GM19467 (cell line): ENCODE measurements at regions not wholly inside any gene's neighbourhood (a gene's known extent, or its start where the extent isn't known, plus 50 kb on each side); places are given as distances from the start of the nearest gene placed in this dataset.
"Not testable (repeated sequence)": the region's sequence is repeated elsewhere in the genome, so short reads cannot be mapped to it uniquely, and the experiment has no call there.

Experiments
- ATAC-seq: cut with Tn5 transposase; IDR thresholded peaks from one replicate; pipeline ENCODE4 v1.9.1; 2021; ENCODE audit warnings: mild to moderate bottlenecking, moderate library complexity; ENCODE audit not compliant: unreplicated experiment

- ATAC-seq = no peak
Observed at GRCh38 chr2:51778806-51779205, 746.9 kb upstream of the NRXN1 start.

DNA sequence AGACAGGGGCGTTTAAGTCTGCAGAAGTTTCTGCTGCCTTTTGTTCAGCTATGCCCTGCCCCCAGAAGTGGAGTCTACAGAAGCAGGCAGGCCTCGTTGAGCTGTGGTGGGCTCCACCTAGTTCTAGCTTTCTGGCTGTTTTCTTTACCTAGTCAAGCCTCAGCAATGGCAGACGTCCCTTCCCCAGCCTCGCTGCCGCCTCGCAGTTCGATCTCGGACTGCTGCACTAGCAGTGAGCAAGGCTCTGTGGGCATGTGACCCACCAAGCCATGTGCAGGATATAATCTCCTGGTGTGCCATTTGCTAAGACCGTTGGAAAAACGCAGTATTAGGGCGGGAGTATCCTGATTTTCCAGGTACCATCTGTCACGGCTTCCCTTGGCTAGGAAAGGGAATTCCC lies 742.7 kb upstream of the NRXN1 start:
- not testable (repeated sequence) for ATAC-seq

DNA sequence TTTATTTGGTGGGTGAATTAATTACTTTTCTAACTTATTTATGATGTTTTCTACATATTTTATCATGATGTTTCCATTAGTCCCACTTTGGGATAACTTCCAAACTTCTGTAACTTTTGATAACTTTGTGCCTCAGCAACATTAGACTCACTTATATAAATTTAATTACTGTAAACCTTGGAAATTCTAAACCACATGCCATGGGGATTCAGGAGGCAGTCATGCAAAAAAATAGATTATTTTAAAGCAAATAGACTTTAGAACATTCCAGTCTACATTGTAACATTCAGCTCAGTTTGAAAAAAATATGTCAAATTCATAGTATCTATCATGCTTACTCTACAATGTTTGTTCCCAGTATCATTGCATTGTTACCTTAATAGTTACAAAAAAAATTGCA lies 728.5 kb upstream of the NRXN1 start:
- ATAC-seq = no peak

DNA sequence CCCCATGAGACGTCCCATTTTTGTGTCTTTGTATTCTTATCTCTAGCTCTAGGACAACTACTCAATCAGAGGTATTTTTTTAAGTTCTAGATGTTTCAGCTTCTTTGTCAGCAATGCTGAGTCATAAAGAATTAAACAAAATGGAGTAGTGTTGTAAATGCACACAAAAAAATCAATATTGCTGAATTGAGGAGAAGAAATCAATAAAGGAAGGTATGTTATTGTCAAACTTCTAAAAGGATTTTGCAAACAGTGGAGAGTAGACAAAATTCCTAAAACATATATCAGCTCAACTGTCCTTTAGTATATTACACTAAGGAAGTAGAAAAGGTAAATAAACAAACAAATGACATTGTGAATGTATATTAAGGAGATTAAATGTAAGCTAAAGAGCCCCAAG lies 726.1 kb upstream of the NRXN1 start:
- ATAC-seq = no peak

DNA sequence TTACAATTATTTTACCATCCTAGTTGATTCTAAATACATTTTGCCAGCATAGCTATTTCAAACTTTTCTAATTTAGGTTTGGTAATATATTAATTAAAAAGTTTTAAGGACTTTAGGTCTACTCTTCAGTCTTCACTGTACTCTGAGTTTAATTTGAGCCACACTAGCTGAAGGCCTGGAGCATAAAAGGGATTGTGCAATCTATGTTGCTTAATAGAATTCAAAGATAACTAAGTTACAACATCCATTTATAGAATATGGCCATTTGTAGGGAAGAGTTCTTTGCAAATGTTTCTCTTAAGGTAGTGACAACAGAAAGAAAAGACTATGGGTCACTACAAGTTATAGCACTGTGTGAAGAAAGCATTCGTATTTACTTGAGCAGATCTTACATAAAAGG lies 702.2 kb upstream of the NRXN1 start:
- ATAC-seq = no peak

DNA sequence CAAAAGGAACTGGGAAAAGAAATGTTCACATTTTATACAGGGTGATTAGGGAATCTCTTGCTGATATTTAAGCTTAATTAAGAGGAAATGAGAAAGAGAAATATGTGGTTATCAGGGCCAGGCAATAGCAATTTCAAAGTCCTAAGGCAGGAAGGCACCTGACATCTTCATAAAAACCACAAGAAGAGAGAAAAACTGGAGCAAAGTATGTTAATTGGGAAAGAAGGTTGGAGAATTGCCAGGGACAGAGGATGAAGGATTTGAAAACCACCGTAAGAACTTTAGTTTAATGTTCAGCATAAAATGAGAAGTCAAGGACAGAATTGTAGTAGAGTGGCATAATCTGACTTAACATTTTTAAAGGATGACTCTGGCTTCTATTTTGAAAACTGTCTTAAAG lies 691.8 kb upstream of the NRXN1 start:
- ATAC-seq = no peak

DNA sequence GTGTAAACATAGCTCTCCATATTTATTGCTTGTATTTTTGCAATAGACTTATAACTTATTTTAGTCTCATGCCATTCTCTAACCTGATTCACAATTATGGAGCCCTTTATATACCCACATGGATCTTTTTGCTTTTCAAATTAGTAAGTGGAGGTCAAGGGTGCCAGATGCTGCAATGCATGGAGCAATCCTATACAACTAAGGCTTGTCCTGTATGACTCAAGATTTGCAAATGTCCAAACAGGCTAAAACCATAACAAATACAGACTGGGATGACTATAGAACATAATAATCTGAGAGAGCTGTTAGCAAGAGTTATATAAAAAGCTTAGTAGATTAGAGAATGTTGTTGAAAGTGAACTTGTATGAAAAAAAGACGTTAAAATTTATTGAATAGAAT lies 690.4 kb upstream of the NRXN1 start:
- ATAC-seq = no peak

DNA sequence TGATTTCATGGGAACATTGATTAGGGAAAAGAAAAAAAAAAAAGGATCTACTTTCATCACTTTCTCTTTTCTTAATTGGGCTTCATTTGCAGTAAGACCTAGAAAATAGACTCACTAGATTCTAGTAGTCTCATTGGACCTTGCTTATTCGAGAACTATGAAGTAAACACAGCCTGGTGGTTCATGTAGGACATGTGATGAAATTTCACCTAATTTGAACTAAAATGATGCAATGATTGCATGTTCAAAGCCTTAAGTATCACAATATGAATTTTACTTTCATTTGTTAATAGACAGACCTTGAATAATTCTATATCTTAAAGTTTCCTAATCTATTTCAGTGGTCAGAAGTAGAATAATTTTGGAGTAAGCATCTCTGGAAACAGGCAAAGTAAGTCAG lies 688.9 kb upstream of the NRXN1 start:
- no peak for ATAC-seq

GRCh38 chr2:51718881-51719280 lies 686.9 kb upstream of the NRXN1 start:
- no peak for ATAC-seq

DNA sequence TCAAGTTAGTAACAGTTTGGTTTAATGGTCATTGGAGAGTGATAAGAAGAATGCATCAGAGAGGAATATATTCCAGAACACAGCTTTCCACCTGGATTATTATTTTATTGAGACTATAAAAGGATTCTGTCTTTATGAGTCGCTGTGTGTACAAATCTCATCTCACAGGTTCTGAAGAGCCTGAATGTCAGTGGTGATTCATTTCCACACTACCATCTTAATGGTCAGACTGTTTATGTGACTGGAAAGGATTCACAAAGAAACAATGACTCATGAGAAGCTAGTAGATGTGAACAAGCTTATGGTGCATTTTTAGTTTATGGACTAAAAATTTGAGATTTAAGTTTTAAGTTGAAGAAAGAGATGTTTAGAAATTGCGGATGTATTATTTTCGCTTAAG lies 685.4 kb upstream of the NRXN1 start:
- no peak for ATAC-seq

- no peak for ATAC-seq
Observed at GRCh38 chr2:51711766-51712165, 679.8 kb upstream of the NRXN1 start.

- ATAC-seq = no peak
Observed at GRCh38 chr2:51710222-51710621, 678.3 kb upstream of the NRXN1 start.

- no peak for ATAC-seq
Observed at GRCh38 chr2:51707625-51708024, 675.7 kb upstream of the NRXN1 start.

- no peak for ATAC-seq
Observed at GRCh38 chr2:51706220-51706619, 674.3 kb upstream of the NRXN1 start.

GRCh38 chr2:51705417-51705816 lies 673.5 kb upstream of the NRXN1 start:
- ATAC-seq = no peak

DNA sequence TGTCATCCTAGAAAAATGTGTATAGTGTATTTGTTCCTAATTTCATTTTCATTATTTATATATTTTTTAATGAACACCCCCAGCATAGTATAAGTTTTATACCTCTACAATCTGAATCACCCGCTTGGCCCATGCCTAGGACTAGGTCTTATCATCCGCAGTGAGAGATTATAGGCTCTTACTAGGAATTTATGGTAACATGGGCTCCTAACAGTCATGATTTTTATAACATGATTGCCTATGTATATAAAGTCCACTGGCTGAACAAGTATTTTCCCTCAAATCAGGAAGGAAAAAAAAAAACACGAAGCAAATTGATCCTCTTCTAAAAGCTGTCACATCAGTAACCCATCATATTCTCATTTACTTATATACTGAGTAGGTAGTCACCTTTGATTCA lies 666.1 kb upstream of the NRXN1 start:
- ATAC-seq = no peak

DNA sequence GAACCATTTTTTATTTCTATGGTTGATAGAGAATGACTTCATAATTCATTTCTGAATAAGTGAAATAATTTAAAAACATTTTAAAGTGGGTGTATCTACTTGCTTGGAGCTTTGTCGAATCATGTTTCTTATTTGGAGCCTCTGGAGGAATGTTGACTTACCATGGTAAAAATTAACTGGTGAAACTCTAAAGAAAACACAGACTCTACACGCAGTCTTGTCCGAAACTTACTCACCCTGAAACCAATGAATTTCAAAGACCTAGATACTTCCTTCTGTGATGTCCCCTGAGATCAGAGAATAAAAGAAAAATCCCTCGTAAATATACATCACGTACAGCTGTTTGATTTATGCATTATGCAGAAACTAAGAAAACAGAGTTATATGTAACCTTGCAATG lies 665.2 kb upstream of the NRXN1 start:
- ATAC-seq = no peak

DNA sequence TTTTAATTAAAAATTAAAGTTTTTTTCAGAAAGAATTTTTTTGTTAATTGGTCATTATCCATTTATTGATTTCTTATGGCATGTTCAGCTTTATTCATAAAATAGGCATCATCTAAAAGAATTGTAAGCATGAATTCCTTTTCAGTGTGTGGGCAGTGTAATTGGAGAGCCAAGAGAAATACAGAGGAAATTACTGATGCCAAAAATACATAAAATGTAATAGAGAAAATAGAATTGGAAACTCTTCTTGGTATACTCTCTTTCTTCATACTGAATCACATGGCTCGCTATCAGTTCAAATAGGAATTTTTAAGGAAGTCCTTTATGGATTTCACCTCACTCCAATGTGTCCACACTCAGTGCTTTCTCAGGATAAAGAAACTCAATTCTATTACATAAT lies 663.6 kb upstream of the NRXN1 start:
- ATAC-seq = no peak

GRCh38 chr2:51693640-51694039 lies 661.7 kb upstream of the NRXN1 start:
- no peak for ATAC-seq

- no peak for ATAC-seq
Observed at GRCh38 chr2:51681854-51682253, 649.9 kb upstream of the NRXN1 start.

DNA sequence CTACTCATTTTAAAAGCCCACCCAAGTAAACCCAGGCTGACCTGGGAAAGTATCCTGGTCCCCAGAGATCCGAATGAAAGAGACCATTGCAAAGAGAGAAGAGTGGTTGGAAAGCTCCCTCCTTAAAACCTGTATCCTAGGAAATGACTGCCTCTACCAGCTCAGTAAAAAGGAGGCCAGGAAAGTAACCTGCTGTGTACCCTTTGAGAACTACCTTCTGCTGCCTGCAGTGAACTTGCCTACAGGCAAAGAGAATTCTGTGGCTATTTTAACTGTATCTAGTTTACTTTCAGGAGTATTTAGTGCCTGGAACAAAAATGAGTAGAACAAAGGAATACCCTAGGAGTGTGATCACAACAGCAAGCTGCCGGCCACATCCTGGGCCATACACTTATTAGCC lies 641.7 kb upstream of the NRXN1 start:
- no peak for ATAC-seq

- ATAC-seq = no peak
Observed at GRCh38 chr2:51667679-51668078, 635.7 kb upstream of the NRXN1 start.

DNA sequence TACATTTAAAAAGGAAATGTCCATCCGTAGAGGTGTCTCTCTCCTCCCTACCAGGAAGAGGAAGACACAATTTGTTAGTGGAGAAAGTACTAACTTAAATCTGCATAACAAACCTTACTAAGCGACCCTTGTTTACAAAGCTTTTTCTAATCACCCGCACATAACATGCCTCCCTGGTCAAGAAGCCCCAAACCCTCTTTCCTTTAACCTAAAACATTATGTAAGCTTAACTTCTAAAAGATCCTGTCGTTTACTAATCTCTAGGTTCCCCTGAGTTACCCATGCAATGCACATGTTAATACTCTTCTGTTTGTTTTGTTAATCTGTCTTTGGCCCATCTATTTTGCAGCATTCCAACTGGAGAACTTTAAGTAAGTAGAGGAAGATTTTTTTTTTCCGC lies 630.3 kb upstream of the NRXN1 start:
- ATAC-seq = no peak

DNA sequence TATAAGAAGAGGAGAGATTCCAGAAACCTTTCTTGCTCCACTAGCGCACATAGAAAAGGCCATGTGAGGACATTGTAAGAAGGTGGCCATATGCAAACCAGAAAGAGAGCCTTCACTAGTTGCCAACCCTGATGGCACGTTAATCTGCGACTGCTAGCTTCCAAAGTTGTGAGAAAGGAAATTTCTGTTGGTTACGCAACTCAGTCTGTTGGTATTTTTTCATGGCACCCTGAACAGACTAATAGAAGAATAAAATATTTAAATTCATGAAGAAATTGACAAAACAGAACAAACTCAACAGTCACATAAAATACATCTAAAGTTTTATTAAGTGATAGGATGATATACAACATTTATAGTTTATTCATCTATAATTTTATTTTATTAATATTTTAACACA lies 625.9 kb upstream of the NRXN1 start:
- no peak for ATAC-seq
